Skeletal muscle tissue (tissue), 3 donors: ENCODE measurements at regions not wholly inside any gene's neighbourhood (a gene's known extent, or its start where the extent isn't known, plus 50 kb on each side); places are given as distances from the start of the nearest gene placed in this dataset.

Experiments used
- H3K27ac ChIP-seq: one replicate; pipeline ENCODE4 v1.7.0; 2013; ENCODE audit warnings: mild to moderate bottlenecking, low read depth, low read length, inconsistent platforms
- H3K27me3 ChIP-seq, 3 donors: one replicate each; pipeline ENCODE4 v1.7.0; 2013; ENCODE audit warnings: low read length in 3 of 3; ENCODE audit not compliant: control insufficient read depth in 3 of 3, insufficient read depth in 3 of 3
- H3K36me3 ChIP-seq, 3 donors: one replicate each; pipeline ENCODE4 v1.7.0; 2013; ENCODE audit warnings: low read length in 3 of 3; ENCODE audit not compliant: control insufficient read depth in 3 of 3, insufficient read depth in 3 of 3
- H3K4me1 ChIP-seq, 3 donors: one replicate each; pipeline ENCODE4 v1.7.0; 2013; ENCODE audit warnings: low read length in 3 of 3, mild to moderate bottlenecking in 3 of 3; ENCODE audit not compliant: control insufficient read depth in 3 of 3, insufficient read depth in 3 of 3
- H3K4me3 ChIP-seq, 3 donors: one replicate each; pipeline ENCODE4 v1.7.0; 2013; ENCODE audit warnings: low read length in 3 of 3
- H3K9ac ChIP-seq, 3 donors: one replicate each; pipeline ENCODE4 v1.7.0; 2013; ENCODE audit warnings: low read length in 3 of 3, mild to moderate bottlenecking in 3 of 3, moderate library complexity in 2 of 3, low read depth in 1 of 3
- H3K9me3 ChIP-seq, 3 donors: one replicate each; pipeline ENCODE4 v1.7.0; 2013; ENCODE audit warnings: low read length in 3 of 3; ENCODE audit not compliant: control insufficient read depth in 3 of 3
- donor health status: Osteomylitis.

DNA sequence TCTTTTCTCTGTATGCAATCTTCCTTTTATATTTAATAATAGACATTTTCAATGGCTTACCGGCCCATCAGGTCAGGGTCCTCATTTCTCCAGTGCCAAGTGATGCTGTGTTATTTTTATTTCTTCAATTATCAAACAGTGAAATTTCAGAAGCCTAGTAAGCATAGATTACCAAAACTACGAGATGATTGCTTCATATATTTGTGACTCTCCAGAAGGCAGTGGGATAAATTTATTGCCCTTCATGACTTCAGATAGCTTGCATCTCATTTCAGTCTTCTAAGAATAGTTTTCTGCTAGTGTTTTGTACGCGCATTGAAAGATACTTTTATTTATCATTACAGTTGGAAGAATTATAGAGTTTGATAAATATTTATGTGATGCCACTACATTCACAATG is 139.6 kb downstream of the FAT3 start:
- no peak overlapping the region for H3K4me3 ChIP-seq
- no peaks in the 10 kb centered on the region for H3K4me1 ChIP-seq
- H3K27ac ChIP-seq = no peak overlapping the region
- no peaks in the 10 kb centered on the region for H3K36me3 ChIP-seq
- no peaks in the 10 kb centered on the region for H3K9me3 ChIP-seq
- no peak overlapping the region for H3K9ac ChIP-seq
- H3K27me3 ChIP-seq = no peaks in the 10 kb centered on the region

- Histone ChIP-seq H3K4me3 (no peak overlapping the region), H3K27me3 (no peaks in the 10 kb centered on the region), H3K27ac (no peak overlapping the region), H3K4me1 (no peaks in the 10 kb centered on the region), H3K36me3 (no peaks in the 10 kb centered on the region), H3K9me3 (no peaks in the 10 kb centered on the region), H3K9ac (no peak overlapping the region)
Measured at GRCh38 chr11:92376146-92376599, 151.6 kb downstream of the FAT3 start.

- Histone ChIP-seq H3K4me1 (no peaks in the 10 kb centered on the region), H3K36me3 (no peaks in the 10 kb centered on the region), H3K9me3 (no peaks in the 10 kb centered on the region), H3K27me3 (no peaks in the 10 kb centered on the region), H3K27ac (no peak overlapping the region), H3K4me3 (no peak overlapping the region), H3K9ac (no peak overlapping the region)
Measured at GRCh38 chr11:92376680-92377079, 152.1 kb downstream of the FAT3 start.

- Histone ChIP-seq H3K27ac (no peak overlapping the region), H3K27me3 (no peaks in the 10 kb centered on the region), H3K9me3 (no peaks in the 10 kb centered on the region)
Measured at GRCh38 chr11:92380882-92381281, 156.3 kb downstream of the FAT3 start.

GRCh38 chr11:92382311-92382710 is 157.7 kb downstream of the FAT3 start:
- H3K27me3 ChIP-seq = no peaks in the 10 kb centered on the region
- H3K36me3 ChIP-seq = no peaks in the 10 kb centered on the region
- no peak overlapping the region for H3K9ac ChIP-seq
- H3K4me1 ChIP-seq = peaks cover 0 to 5% (median 0%) of the 10 kb centered on the region in 3 donors
- no peak overlapping the region for H3K27ac ChIP-seq
- H3K4me3 ChIP-seq = no peak overlapping the region
- H3K9me3 ChIP-seq = no peaks in the 10 kb centered on the region

More at GRCh38 chr11:92380882-92381281, 156.3 kb downstream of the FAT3 start:
- no peak overlapping the region for H3K9ac ChIP-seq
- peaks cover 0 to 5% (median 0%) of the 10 kb centered on the region in 3 donors for H3K4me1 ChIP-seq
- H3K4me3 ChIP-seq = no peak overlapping the region
- H3K36me3 ChIP-seq = no peaks in the 10 kb centered on the region

DNA sequence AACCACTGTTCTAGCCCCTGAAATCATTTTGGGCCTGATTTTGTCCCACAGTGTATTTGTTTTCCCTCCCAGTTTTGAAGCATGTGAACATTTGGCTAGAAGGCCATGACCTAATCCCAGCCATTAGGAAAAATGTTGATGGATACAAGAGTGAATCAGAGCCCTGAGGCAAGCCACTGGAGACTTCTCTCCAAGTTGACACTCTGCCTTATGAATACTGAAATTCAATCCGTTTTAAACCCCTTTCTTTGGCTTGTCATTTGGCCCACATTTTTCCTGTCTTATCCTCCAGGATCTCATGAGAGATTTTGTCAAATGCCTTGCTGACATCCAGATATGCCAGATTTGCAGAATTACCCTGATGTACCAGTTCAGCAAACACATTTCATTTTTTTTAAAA is 158.8 kb downstream of the FAT3 start:
- Histone ChIP-seq H3K9me3 (no peaks in the 10 kb centered on the region), H3K4me1 (peaks cover 0 to 5% (median 0%) of the 10 kb centered on the region in 3 donors), H3K27ac (no peak overlapping the region), H3K9ac (no peak overlapping the region), H3K36me3 (no peaks in the 10 kb centered on the region), H3K4me3 (no peak overlapping the region), H3K27me3 (no peaks in the 10 kb centered on the region)

DNA sequence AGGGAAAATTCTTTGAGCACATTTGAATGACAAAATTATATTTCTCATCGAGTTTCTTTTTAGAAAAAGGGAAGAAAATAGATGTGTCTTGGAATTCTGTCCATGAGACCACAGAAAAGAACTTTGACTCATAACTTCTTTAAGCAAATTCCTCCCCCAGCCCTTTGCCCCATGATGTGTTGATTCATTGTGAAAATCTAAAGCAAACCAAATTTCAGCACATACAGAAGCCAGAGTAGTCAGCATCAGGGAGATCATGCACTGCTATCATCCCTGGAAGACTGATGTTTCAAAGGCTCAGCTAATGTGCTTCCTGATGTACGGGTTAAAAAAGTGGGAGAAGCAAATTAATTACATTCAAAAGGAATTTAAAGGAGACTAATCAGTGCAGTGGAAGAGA is 159.7 kb downstream of the FAT3 start:
- no peaks in the 10 kb centered on the region for H3K36me3 ChIP-seq
- no peaks in the 10 kb centered on the region for H3K27me3 ChIP-seq
- peaks cover 0 to 5% (median 0%) of the 10 kb centered on the region in 3 donors for H3K4me1 ChIP-seq
- no peak overlapping the region for H3K4me3 ChIP-seq
- H3K27ac ChIP-seq = no peak overlapping the region
- H3K9me3 ChIP-seq = no peaks in the 10 kb centered on the region
- no peak overlapping the region for H3K9ac ChIP-seq

- no peaks in the 10 kb centered on the region for H3K9me3 ChIP-seq
- peaks cover 0 to 5% (median 0%) of the 10 kb centered on the region in 3 donors for H3K4me1 ChIP-seq
- H3K27ac ChIP-seq = no peak overlapping the region
- no peaks in the 10 kb centered on the region for H3K27me3 ChIP-seq
- H3K9ac ChIP-seq = no peak overlapping the region
- H3K4me3 ChIP-seq = no peak overlapping the region
- H3K36me3 ChIP-seq = no peaks in the 10 kb centered on the region
Measured at GRCh38 chr11:92384802-92385201, 160.2 kb downstream of the FAT3 start.

DNA sequence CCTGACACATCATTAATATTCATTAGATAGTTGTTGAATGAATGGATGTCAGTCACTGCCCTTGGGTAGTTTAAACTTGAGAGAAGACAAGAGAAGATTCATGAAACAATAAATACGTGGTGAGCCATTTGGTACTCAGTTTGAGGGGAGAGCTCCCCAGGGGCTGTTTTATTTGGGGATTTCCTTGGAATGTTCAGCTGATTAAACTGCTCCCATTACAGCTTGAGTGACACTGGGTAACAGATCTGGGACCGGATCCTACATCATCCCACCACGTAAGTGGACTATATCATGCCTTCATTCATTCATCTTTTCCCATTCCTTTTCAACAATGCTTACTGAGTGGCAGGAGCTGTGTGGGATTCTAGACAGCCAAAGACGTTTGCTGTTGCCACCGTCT is 162.0 kb downstream of the FAT3 start:
- Histone ChIP-seq H3K4me3 (no peak overlapping the region), H3K9me3 (no peaks in the 10 kb centered on the region), H3K9ac (no peak overlapping the region), H3K27me3 (peaks cover 0 to 4% (median 0%) of the 10 kb centered on the region in 3 donors), H3K27ac (no peak overlapping the region), H3K4me1 (peaks cover 0 to 5% (median 0%) of the 10 kb centered on the region in 3 donors), H3K36me3 (no peaks in the 10 kb centered on the region)

GRCh38 chr11:92387859-92388258 is 163.2 kb downstream of the FAT3 start:
- Histone ChIP-seq H3K4me3 (no peak overlapping the region), H3K36me3 (no peaks in the 10 kb centered on the region), H3K9ac (no peak overlapping the region)

More at GRCh38 chr11:92387859-92388258, 163.2 kb downstream of the FAT3 start:
- peaks cover 0 to 4% (median 0%) of the 10 kb centered on the region in 3 donors for H3K27me3 ChIP-seq
- no peak overlapping the region for H3K27ac ChIP-seq
- H3K9me3 ChIP-seq = no peaks in the 10 kb centered on the region
- H3K4me1 ChIP-seq = peaks cover 0 to 5% (median 0%) of the 10 kb centered on the region in 3 donors
